OCI-LY7 (cell line): ENCODE measurements at regions not wholly inside any gene's neighbourhood (a gene's known extent, or its start where the extent isn't known, plus 50 kb on each side); places are given as distances from the start of the nearest gene placed in this dataset.

Experiments used
- CTCF ChIP-seq: fragments of 200-600 bp; sonication (generic); conservative IDR thresholded peaks from 2 replicates; pipeline ENCODE4 v1.5.1; 2014; ENCODE audit warnings: mild to moderate bottlenecking, antibody characterized with exemption, low read length, moderate library complexity, mixed read lengths
- EZH2phosphoT487 ChIP-seq: fragments of 200-600 bp; sonication (generic); IDR thresholded peaks from 2 replicates; pipeline ENCODE4 v1.6.1; 2018; ENCODE audit warnings: low read depth, borderline replicate concordance, mild to moderate bottlenecking, mixed run types, antibody characterized with exemption, low read length, moderate library complexity, mixed read lengths

- TF ChIP-seq CTCF (no peak), EZH2phosphoT487 (no peak)
Measured at GRCh38 chr9:32728181-32728580, 55.2 kb upstream of the TMEM215 start.
